ENCODE measurements at regions not wholly inside any gene's neighbourhood (a gene's known extent, or its start where the extent isn't known, plus 50 kb on each side); places are given as distances from the start of the nearest gene placed in this dataset.
"Not testable (repeated sequence)": the region's sequence is repeated elsewhere in the genome, so short reads cannot be mapped to it uniquely, and the experiment has no call there.

- Histone ChIP-seq H3K27me3 (ENCODE audit: control insufficient read depth in 1 of 2, insufficient read depth in 2 of 2, low read length in 2 of 2) (no peaks in the 10 kb centered on the region), H3K9ac (ENCODE audit: low read length) (no peak overlapping the region), H3K4me1 (ENCODE audit: insufficient read depth, low read length) (no peaks in the 10 kb centered on the region), H3K4me3 (ENCODE audit: low read depth in 1 of 2, low read length in 2 of 2) (no peak overlapping the region), H3K9me3 (ENCODE audit: low read length) (no peaks in the 10 kb centered on the region), H3K27ac (ENCODE audit: low read depth, low read length) (no peak overlapping the region), H3K36me3 (ENCODE audit: insufficient read depth, low read length) (no peaks in the 10 kb centered on the region)
These were observed 143.5 kb upstream of the RAG2 start for GRCh38 chr11:36741515-36741914.

DNA sequence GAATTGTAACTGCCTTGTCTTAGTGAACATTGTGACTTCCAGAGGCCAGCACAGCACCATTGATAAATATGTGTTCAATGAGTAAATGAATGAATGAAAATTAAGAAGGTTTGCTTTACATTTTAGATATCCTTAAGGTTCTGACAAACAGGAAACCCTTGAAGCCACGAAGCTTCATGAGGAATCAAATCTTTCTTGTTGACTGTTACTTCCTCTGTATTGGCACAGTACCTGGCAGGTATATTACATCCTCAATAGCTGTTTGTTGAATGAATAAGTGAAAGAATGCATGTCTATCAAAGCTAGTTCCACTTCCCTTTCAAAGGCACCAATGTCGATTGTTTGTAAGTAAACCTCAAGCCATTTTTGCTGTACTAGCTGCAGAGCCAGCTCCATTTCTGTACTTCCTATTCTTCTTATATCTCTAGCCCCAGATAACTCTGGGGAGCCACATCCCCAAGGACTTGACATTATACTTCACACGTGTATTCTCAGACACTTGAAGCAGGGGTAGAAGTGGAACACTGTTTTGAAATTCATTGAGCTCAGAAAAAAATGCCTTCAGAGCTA lies 140.3 kb upstream of the RAG2 start:
- H3K9me3 ChIP-seq (ENCODE audit: low read length), result no peaks in the 10 kb centered on the region
- no peak overlapping the region for H3K4me3 ChIP-seq (ENCODE audit: low read depth in 1 of 2, low read length in 2 of 2)
- H3K27me3 ChIP-seq (ENCODE audit: control insufficient read depth in 1 of 2, insufficient read depth in 2 of 2, low read length in 2 of 2), result no peaks in the 10 kb centered on the region
- H3K27ac ChIP-seq (ENCODE audit: low read depth, low read length), result no peak overlapping the region
- no peaks in the 10 kb centered on the region for H3K4me1 ChIP-seq (ENCODE audit: insufficient read depth, low read length)
- no peaks in the 10 kb centered on the region for H3K36me3 ChIP-seq (ENCODE audit: insufficient read depth, low read length)
- no peak overlapping the region for H3K9ac ChIP-seq (ENCODE audit: low read length)

DNA sequence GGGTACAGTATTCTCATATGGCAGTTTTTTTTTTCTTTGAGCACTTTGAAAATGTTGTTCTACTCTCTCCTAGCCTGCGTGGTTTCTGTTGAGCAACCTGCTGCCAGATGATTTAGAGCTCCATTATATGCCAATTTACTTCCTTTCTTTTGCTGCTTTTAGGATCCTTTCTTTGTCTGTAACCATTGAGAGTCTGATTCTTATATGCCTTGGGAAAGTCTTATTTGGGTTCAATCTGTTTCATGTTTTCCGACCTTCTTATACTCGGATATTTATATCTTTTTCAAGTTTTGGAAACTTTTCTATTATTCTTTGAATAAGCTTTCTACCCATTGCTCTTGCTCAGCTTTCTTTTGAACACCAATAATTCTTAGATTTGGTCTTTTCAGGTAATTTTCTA lies 138.1 kb upstream of the RAG2 start:
- Histone ChIP-seq H3K27me3 (ENCODE audit: control insufficient read depth in 1 of 2, insufficient read depth in 2 of 2, low read length in 2 of 2) (no peaks in the 10 kb centered on the region), H3K9me3 (ENCODE audit: low read length) (no peaks in the 10 kb centered on the region), H3K27ac (ENCODE audit: low read depth, low read length) (no peak overlapping the region), H3K36me3 (ENCODE audit: insufficient read depth, low read length) (no peaks in the 10 kb centered on the region), H3K4me3 (ENCODE audit: low read depth in 1 of 2, low read length in 2 of 2) (no peak overlapping the region), H3K9ac (ENCODE audit: low read length) (no peak overlapping the region), H3K4me1 (ENCODE audit: insufficient read depth, low read length) (no peaks in the 10 kb centered on the region)

DNA sequence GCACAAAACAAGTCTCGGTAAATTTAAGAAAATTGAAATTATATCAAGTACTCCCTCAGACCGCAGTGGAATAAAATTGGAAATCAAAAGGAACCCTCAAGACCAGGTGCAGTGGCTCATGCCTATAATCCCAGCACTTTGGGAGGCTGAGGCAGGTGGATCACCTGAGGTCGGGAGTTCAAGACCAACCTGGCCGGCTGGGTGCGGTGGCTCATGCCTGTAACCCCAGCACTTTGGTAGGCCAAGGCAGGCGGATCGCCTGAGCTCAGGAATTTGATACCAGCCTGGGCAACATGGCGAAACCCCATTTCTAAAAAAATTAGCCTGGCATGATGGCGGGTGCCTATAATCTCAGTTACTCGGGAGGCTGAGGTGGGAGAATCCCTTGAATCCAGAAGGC lies 135.7 kb upstream of the RAG2 start:
- H3K4me3 ChIP-seq (ENCODE audit: low read depth in 1 of 2, low read length in 2 of 2); H3K27ac ChIP-seq (ENCODE audit: low read depth, low read length); H3K27me3 ChIP-seq (ENCODE audit: control insufficient read depth in 1 of 2, insufficient read depth in 2 of 2, low read length in 2 of 2); H3K9me3 ChIP-seq (ENCODE audit: low read length); H3K36me3 ChIP-seq (ENCODE audit: insufficient read depth, low read length); H3K9ac ChIP-seq (ENCODE audit: low read length); H3K4me1 ChIP-seq (ENCODE audit: insufficient read depth, low read length): not testable (repeated sequence)

DNA sequence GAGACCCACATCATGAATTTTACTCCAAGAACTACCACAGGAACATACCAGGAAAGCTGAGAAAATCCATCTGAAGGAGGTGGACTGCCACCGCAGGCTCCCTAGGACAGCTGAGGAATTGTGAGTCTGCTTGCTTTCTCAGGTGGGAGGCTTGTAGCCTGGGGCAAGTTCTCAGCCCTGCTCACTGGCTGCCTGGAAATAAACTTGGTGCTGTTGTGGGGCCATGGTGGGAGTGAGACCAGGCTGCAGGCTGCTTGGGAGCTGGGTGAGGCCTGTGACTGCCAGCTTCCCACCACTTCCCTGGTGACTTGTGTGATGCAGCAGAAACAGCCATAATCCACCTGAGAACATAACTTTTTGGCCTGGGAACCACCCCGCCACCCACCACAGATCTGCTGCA lies 132.7 kb upstream of the RAG2 start:
- Histone ChIP-seq H3K27me3 (ENCODE audit: control insufficient read depth in 1 of 2, insufficient read depth in 2 of 2, low read length in 2 of 2) (no peaks in the 10 kb centered on the region), H3K9ac (ENCODE audit: low read length) (no peak overlapping the region), H3K36me3 (ENCODE audit: insufficient read depth, low read length) (no peaks in the 10 kb centered on the region), H3K9me3 (ENCODE audit: low read length) (no peaks in the 10 kb centered on the region), H3K27ac (ENCODE audit: low read depth, low read length) (no peak overlapping the region), H3K4me1 (ENCODE audit: insufficient read depth, low read length) (no peaks in the 10 kb centered on the region), H3K4me3 (ENCODE audit: low read depth in 1 of 2, low read length in 2 of 2) (no peak overlapping the region)

- H3K9ac ChIP-seq (ENCODE audit: low read length), result no peak overlapping the region
- no peaks in the 10 kb centered on the region for H3K4me1 ChIP-seq (ENCODE audit: insufficient read depth, low read length)
- no peaks in the 10 kb centered on the region for H3K27me3 ChIP-seq (ENCODE audit: control insufficient read depth in 1 of 2, insufficient read depth in 2 of 2, low read length in 2 of 2)
- H3K4me3 ChIP-seq (ENCODE audit: low read depth in 1 of 2, low read length in 2 of 2), result no peak overlapping the region
- no peaks in the 10 kb centered on the region for H3K9me3 ChIP-seq (ENCODE audit: low read length)
- no peak overlapping the region for H3K27ac ChIP-seq (ENCODE audit: low read depth, low read length)
- H3K36me3 ChIP-seq (ENCODE audit: insufficient read depth, low read length), result no peaks in the 10 kb centered on the region
These were observed 131.8 kb upstream of the RAG2 start for GRCh38 chr11:36729825-36730224.

GRCh38 chr11:36726420-36726819 lies 128.4 kb upstream of the RAG2 start:
- H3K27ac ChIP-seq (ENCODE audit: low read depth, low read length), result no peak overlapping the region
- H3K27me3 ChIP-seq (ENCODE audit: control insufficient read depth in 1 of 2, insufficient read depth in 2 of 2, low read length in 2 of 2), result no peaks in the 10 kb centered on the region
- H3K4me1 ChIP-seq (ENCODE audit: insufficient read depth, low read length), result no peaks in the 10 kb centered on the region
- H3K9ac ChIP-seq (ENCODE audit: low read length), result no peak overlapping the region
- no peaks in the 10 kb centered on the region for H3K9me3 ChIP-seq (ENCODE audit: low read length)
- H3K4me3 ChIP-seq (ENCODE audit: low read depth in 1 of 2, low read length in 2 of 2), result no peak overlapping the region
- no peaks in the 10 kb centered on the region for H3K36me3 ChIP-seq (ENCODE audit: insufficient read depth, low read length)

DNA sequence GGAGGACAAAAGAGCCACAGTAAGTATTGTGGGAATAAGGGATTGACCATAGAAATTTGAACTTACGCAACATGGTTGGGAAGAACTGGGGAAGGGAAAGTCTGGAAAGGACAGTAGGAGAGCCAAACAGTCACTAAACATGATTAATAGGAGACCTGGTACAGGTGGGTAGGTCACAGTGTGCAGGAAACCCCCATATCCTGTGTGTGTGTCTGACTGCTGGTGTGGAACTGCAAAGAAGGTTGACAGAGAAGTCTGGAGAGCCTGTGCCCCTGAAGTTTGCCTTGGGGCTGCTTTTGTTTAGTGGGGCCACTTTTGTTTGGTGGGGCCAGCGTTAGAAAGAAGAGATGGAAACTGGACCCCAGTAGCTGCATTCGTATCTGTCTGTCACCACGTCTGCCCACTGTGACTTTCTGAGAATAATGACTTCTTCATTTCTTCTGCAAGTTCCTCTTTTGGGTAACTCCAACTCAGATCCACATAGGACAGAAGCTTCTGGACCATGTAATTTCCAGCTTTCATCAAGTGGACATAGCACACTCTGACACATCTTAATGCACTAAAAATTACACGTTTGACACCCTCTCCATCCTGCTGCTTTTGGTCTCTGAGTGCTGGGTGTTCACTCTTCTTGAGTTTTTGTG lies 126.8 kb upstream of the RAG2 start:
- no peak overlapping the region for H3K27ac ChIP-seq (ENCODE audit: low read depth, low read length)
- no peaks in the 10 kb centered on the region for H3K36me3 ChIP-seq (ENCODE audit: insufficient read depth, low read length)

DNA sequence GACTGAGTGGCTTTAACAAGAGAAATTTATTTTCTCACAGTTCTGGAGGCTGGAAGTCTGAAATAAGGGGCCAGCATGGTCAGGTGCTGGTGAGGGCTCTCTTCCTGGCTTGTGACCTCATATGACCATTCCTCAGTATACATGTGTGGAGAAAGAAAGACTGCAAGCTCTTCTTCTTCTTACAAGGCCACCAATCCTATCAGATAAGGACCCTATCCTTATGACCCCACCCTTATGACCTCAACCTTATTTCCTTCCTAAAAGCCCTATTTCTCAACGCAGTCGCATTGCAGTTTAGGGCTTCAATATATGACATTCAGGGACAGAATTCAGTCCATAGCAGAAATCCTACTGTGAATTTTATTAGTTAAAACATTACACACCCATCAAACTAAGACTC lies 124.4 kb upstream of the RAG2 start:
- Histone ChIP-seq H3K27me3 (ENCODE audit: control insufficient read depth in 1 of 2, insufficient read depth in 2 of 2, low read length in 2 of 2) (no peaks in the 10 kb centered on the region), H3K4me3 (ENCODE audit: low read depth in 1 of 2, low read length in 2 of 2) (no peak overlapping the region), H3K9ac (ENCODE audit: low read length) (no peak overlapping the region), H3K36me3 (ENCODE audit: insufficient read depth, low read length) (no peaks in the 10 kb centered on the region), H3K4me1 (ENCODE audit: insufficient read depth, low read length) (no peaks in the 10 kb centered on the region), H3K27ac (ENCODE audit: low read depth, low read length) (no peak overlapping the region), H3K9me3 (ENCODE audit: low read length) (no peaks in the 10 kb centered on the region)

More for the DNA sequence above, 126.8 kb upstream of the RAG2 start:
- H3K4me1 ChIP-seq (ENCODE audit: insufficient read depth, low read length), result no peaks in the 10 kb centered on the region
- no peak overlapping the region for H3K9ac ChIP-seq (ENCODE audit: low read length)
- H3K4me3 ChIP-seq (ENCODE audit: low read depth in 1 of 2, low read length in 2 of 2), result no peak overlapping the region
- no peaks in the 10 kb centered on the region for H3K9me3 ChIP-seq (ENCODE audit: low read length)
- no peaks in the 10 kb centered on the region for H3K27me3 ChIP-seq (ENCODE audit: control insufficient read depth in 1 of 2, insufficient read depth in 2 of 2, low read length in 2 of 2)

GRCh38 chr11:36719358-36720107 lies 121.5 kb upstream of the RAG2 start:
- H3K27me3 ChIP-seq (ENCODE audit: control insufficient read depth in 1 of 2, insufficient read depth in 2 of 2, low read length in 2 of 2), result no peaks in the 10 kb centered on the region

GRCh38 chr11:36718451-36718850 lies 120.4 kb upstream of the RAG2 start:
- Histone ChIP-seq H3K4me3 (ENCODE audit: low read depth in 1 of 2, low read length in 2 of 2) (no peak overlapping the region), H3K4me1 (ENCODE audit: insufficient read depth, low read length) (no peaks in the 10 kb centered on the region), H3K27ac (ENCODE audit: low read depth, low read length) (no peak overlapping the region), H3K9ac (ENCODE audit: low read length) (no peak overlapping the region), H3K27me3 (ENCODE audit: control insufficient read depth in 1 of 2, insufficient read depth in 2 of 2, low read length in 2 of 2) (no peaks in the 10 kb centered on the region), H3K36me3 (ENCODE audit: insufficient read depth, low read length) (no peaks in the 10 kb centered on the region), H3K9me3 (ENCODE audit: low read length) (no peaks in the 10 kb centered on the region)

More at GRCh38 chr11:36719358-36720107, 121.5 kb upstream of the RAG2 start:
- Histone ChIP-seq H3K27ac (ENCODE audit: low read depth, low read length) (no peak overlapping the region), H3K9ac (ENCODE audit: low read length) (no peak overlapping the region), H3K4me3 (ENCODE audit: low read depth in 1 of 2, low read length in 2 of 2) (no peak overlapping the region), H3K36me3 (ENCODE audit: insufficient read depth, low read length) (no peaks in the 10 kb centered on the region), H3K9me3 (ENCODE audit: low read length) (no peaks in the 10 kb centered on the region), H3K4me1 (ENCODE audit: insufficient read depth, low read length) (no peaks in the 10 kb centered on the region)

DNA sequence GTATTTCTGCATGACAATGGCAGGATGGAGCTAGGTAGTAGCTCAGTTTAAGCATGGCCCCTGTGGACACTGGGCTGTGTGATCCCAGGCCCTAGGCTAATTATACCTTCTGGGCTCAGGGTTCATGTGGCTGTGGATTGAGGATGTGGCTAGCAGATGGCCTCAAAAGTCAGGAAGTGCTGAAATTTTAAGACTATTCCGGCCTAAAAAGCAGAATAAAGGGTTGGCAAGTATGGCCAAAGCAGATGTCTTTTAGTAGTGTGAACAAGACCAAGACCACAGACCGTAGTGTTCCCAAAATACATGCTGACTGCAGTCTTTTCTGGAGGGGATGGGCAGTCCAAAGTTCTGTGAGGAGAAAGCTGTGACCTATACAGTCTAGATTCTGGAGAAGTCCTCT lies 115.7 kb upstream of the RAG2 start:
- Histone ChIP-seq H3K4me3 (ENCODE audit: low read depth in 1 of 2, low read length in 2 of 2) (no peak overlapping the region), H3K36me3 (ENCODE audit: insufficient read depth, low read length) (no peaks in the 10 kb centered on the region), H3K27me3 (ENCODE audit: control insufficient read depth in 1 of 2, insufficient read depth in 2 of 2, low read length in 2 of 2) (no peaks in the 10 kb centered on the region), H3K4me1 (ENCODE audit: insufficient read depth, low read length) (no peaks in the 10 kb centered on the region), H3K27ac (ENCODE audit: low read depth, low read length) (no peak overlapping the region), H3K9ac (ENCODE audit: low read length) (no peak overlapping the region), H3K9me3 (ENCODE audit: low read length) (no peaks in the 10 kb centered on the region)

All from muscle layer of colon (tissue), 2 donors.